GM18498 (cell line): ENCODE measurements at regions not wholly inside any gene's neighbourhood (a gene's known extent, or its start where the extent isn't known, plus 50 kb on each side); places are given as distances from the start of the nearest gene placed in this dataset.
A peak's percentile ranks its signal among the peaks of the same experiment; 100 is the strongest.

Experiments used
- ATAC-seq: cut with Tn5 transposase; IDR thresholded peaks from one replicate; pipeline ENCODE4 v1.9.1; 2021; ENCODE audit warnings: mild to moderate bottlenecking, moderate library complexity; ENCODE audit not compliant: unreplicated experiment

DNA sequence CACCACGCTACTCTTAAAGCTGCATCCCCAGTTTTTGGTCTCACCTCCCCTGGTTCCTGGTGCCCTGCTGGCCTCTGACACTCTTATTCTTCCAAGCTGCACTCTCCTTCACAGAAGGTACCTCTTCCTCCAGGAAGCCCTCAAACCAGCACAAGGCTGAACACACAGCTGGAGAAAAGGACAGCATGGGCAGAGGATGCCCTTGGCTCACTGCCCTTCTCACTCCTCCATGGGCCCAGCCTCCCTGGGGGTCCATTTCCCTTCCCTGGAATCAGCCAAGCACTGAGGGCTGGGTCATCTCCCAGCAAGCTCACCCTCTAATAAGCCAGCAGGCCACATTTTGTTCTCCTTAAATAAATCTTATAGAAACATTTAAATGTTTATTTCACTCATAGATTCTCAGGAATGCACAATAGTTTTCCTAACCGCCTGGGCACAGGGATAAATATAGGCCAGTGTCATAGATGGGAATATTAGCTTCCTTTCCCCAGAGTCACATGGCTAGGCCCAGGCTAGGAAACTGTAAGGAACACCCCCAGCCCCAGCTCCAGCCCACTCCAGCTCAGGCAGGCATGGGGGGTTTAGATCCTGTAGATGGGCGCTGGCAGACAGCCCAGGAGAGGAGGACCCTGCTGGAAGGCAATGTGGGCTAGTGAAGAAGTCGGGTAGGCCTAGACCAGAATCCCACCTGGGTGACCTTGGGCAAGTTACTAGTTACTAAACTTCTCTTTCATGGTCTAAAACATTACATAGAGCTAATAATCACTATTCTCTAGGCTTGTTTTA is 51.5 kb downstream of the IRAG1 start:
- peak; percentile 25 for ATAC-seq

DNA sequence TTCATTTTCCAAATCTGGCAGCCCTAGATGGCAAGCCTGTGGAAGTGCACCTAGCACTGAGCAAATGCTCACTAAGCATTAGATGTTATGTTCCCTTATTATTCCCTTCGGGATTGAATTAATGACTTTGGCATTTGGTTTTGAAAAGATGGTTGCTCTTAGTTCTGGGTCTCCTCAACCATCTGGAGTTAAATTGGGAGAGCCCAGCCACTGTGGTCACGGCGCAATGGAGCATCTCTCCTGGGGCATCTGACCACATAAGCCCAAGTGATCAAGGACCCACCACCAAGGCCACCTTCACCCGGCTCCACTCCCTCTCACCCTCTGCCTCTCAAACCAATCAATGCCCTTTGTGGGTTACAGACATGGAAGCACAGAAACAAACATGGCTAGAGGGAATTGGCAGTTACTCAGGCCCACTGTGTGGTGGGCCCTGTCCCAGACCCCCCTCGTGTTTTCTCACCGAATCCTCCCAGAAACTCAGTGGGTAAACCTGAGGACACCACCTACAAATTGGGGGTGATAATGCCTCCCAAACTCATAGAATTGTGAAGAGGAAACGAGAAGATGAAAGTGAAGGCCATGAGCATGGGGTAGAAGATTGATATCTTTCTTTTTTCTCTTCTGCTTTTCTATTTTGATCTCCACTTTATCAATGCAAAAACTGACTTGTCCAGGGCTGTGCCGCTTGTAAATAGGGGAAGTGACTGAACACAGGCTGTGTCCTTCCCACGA is 52.2 kb downstream of the IRAG1 start:
- peak; percentile 92 for ATAC-seq

- no peak for ATAC-seq
These were observed 53.2 kb downstream of the IRAG1 start for GRCh38 chr11:10640308-10640707.

- no peak for ATAC-seq
These were observed 54.2 kb downstream of the IRAG1 start for GRCh38 chr11:10639350-10639749.

DNA sequence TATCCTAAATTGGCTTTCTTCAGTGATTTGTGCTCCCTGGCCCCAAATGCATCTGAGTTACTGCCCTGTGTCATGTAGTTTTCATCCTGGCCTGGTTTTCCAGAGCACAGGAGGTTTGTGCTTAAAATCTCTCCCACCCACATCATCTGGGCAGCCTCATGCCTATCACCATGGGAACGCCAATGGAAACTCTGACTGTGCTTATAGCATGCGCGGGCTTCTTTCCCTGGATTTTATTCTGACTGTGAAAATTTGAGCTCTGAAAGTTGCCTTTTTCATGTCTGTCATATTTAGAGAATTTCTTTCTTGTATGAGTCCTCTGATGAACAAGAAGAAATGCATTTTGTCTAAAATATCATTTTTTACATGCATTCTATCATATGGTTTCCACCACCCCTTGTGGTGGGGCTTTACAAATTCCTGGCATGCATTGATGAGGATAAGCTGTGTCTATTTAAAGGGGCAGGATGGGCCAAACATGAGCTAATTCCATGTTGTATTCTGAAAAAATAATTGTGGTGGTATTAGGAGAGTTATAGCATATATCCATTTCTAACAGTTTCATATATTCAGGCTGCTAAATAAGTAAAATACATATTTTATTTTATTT is 55.1 kb downstream of the IRAG1 start:
- ATAC-seq, result no peak

DNA sequence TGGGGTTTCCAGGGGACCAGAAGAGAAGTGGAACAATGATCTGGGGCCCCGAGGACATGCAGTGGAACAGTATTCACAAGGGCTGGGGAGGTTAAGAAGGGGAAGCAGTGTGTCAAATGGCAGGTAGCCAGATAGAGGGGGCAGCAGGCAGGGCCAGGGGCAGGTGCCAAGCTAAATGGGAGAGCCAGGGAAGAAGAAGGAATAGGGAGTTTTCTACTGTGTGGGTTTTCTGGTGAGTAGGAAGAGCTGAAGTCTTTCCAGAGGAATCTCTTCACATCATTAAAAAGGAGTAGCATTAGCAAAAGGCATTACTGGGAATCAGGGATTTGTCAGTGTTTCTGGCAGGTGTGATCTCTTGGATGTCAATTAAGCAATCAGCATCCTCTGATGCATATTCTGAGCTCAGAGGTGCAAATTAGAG is 55.8 kb downstream of the IRAG1 start:
- ATAC-seq, result no peak

GRCh38 chr11:10634407-10634806 is 59.1 kb downstream of the IRAG1 start:
- ATAC-seq, result no peak

DNA sequence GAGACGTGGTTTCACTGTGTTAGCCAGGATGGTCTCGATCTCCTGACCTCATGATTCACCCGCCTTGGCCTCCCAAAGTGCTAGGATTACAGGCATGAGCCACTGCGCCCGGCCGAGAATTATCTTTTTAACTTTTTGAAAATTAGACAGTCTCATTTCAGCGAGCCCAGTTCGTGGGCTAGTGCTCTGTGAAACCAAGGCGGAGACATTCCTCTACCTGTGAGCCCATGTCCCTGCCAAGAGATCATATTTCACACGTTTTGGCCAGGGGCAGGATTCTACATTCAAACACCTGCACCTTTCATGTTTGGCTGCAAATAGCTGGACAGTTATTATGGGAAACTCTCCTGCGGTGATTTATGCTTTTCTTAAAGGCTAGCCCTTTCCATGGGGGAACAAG is 60.3 kb downstream of the IRAG1 start:
- ATAC-seq, result no peak

DNA sequence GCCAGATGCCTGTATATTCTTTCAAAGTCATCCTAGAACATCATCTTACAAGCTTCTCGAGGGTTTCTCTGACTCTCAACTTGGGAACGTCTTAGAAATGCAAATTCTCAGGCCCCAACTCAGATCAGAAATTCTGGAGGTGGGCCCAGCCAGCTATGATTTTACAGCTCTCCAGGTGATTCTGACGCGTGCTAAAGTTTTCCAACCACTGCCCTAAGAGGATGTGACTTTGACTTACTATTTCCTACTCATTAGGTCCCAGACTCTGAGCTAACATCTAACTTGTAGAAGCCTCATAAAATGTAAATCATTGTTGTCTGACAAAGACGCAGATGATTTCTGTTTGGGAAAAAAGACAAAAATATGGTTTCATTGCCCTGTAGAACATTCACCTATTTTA is 61.1 kb downstream of the IRAG1 start:
- ATAC-seq, result no peak

GRCh38 chr11:10631761-10632160 is 61.8 kb downstream of the IRAG1 start:
- no peak for ATAC-seq

DNA sequence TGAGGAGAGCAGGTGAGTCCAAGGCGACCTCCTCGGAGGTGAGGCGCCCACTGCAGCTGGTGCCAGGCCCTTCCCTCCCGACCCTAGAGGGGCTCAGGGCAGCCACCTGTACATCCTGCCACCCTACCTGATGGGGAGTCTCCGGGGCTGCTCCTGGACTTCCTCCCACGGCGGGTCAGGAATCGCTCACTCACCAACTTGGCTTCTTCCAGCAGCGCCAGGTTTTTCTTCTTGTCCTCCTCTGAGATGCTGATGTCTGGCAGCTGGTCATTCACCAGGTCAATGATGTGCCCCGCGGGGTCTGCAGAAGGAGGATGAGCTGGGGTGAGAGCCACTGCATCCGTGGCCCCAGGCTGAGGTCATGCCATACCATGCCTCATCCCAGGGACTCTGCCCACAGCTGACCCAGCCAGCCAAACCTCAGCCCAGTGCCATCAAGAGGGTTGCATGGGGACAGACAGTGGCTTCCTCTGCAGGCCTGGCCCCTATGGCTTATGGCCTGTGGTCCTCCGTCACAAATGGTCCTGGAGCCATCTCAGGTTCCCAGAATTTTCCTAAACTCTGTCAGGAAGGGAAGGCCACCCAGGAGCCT is 61.0 kb upstream of the LYVE1 start:
- no peak for ATAC-seq

DNA sequence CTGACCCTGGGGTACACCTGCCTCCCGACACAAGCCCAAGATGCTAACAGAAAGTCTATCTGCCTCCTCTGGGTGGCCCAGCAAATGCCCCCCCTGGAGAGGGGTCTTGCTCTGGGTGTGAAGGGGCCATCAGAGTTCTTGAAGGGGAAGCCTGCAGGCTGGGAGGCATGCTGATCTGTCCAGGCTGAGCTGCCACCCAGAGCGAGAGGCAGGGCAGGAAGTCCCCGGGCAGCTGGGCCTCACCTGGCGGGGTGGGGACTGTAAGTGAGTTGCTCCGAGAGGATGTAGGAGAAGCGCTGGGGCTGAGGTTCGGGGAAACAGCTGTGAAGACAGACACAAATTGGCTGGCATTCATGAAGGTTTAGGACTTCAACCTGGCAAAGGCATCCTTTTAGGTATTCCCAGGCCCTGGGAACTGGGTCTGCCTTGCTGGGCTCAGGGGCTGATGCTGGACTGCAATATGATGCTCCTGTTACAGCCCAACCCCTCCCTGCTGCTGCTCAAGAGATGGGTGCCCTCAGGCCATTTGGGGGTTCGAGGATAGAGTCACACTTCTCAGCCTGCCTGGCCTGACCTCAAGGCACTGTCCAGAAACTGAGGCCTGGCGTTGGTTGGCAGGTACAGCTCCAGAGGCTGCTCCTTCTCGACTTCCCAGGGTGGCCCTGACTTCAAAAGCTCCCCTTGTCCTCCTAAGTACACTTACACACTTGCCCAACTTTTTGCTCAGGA is 60.2 kb upstream of the LYVE1 start:
- ATAC-seq, result no peak

- no peak for ATAC-seq
These were observed 59.4 kb upstream of the LYVE1 start for GRCh38 chr11:10627816-10628215.

DNA sequence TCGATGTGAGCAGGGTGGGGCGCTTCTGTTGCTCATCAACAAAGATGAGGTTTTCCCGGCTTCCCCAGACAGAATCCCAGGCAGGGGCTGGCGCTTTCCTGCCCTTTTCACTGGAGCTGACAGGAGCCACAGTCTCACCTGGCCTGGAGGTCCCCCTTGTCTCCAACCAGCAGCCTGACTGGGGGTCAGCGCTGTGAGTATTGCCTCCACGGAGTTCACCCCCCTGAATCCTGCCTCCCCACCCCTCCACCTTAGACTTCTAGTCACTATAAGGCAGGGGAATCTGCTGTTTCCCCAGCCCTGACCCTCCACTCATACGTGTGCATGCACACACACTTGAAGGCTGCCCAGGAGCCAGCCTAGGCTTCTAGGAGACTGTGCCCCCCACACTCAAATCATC is 58.8 kb upstream of the LYVE1 start:
- no peak for ATAC-seq

GRCh38 chr11:10625982-10626311 is 57.5 kb upstream of the LYVE1 start:
- ATAC-seq, result no peak

GRCh38 chr11:10625281-10625981 is 57.0 kb upstream of the LYVE1 start:
- no peak for ATAC-seq

DNA sequence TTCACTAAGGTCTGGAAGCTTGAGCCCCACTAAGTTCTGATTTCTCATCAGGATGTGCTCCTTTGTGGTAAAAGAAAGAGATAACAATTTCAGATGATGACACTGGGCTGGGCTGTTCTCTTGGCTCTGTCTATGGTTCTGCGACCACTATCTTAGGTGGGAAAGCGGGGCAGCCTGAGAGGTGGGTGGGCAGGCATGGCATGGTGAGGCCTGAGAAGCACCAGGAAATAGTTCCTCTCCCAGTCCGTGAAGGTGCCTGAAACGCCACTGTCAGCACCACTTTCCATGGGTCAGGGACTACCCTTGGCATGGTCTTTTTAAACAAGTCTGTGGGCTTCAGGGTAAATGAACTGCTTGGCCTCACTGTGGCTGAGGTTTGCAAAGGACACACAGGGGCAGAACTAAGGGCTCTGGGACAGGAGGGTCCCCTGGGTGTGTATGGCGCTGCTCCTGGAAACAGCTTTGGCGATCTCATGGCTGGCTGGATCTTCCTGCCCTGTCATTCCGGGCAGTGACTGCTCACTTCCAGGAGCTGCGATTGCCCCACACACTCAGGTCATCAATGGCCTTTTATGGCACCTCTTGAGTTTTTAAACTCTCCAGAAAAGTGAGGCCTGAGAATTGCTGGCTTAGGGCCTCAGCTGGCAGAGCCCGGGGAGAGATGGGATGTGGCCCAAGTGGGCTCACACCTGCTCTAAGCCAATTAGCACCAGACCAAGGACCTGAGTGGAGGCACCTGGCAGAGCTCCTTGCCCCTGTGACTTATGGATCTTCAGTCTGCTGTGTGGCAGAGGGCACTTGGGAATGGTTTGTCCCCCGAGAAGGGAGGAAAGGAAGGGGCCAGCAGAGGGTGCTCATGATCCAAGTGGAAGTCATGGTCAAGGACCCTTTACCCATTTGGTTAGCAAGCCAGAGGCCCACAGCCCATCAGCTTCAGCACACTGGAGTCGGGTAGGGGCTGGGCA is 55.6 kb upstream of the LYVE1 start:
- ATAC-seq, result no peak

DNA sequence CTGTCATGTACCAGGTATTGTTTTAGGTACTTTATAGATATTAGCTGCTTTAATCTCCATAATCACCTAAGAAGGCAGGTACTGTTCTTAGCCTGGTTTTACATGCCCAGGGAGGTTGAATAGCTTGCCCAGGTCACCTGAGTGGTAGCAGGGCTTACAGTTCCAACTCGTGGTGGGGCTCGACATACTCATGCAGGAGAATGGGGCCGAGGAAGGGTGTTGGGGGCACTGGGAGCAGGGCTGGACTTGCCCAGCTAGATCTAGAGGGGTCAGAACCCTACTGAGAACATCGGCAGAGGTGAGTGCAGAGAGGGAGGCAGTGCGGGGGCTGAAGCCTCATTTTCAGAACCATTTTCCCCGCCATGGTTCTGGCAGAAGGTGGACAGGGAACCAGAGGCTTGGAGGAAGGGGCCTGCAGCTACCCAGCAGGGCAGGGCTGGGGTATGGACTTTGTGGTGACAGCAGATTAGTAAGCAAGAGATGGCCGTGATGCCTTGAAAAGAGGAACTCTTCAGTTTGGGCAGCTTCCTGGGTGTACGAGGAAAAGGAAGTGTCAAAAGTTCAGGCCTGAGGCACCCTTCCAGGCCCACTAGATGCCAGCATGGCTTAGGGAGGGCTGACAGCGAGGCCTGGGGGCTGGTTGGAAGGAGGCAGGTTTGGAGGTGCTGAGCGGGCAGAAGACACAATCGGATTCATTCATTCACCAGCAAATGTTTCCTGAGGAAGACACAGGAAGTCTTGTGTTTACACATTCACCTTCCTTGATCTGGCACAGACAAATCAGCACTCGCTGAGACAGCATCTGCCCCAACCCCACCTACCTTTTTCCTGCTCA is 54.7 kb upstream of the LYVE1 start:
- ATAC-seq, result no peak
